H9 (cell line): ENCODE measurements at regions not wholly inside any gene's neighbourhood (a gene's known extent, or its start where the extent isn't known, plus 50 kb on each side); places are given as distances from the start of the nearest gene placed in this dataset.

Experiments
- DNase-seq: peaks from one replicate; pipeline ENCODE4 v3.0.0-alpha.2; 2017
- H2AFZ ChIP-seq: one replicate; pipeline ENCODE4 v1.6.1; 2013; ENCODE audit warnings: mild to moderate bottlenecking, low read length, control low read depth, moderate library complexity
- H2AK5ac ChIP-seq: 2 replicates; pipeline ENCODE4 v1.6.1; 2013; ENCODE audit warnings: low read length, control low read depth, mixed read lengths; ENCODE audit not compliant: insufficient read length
- H2BK120ac ChIP-seq: one replicate; pipeline ENCODE4 v1.6.1; 2013; ENCODE audit warnings: low read depth, mild to moderate bottlenecking, low read length, control low read depth, inconsistent platforms; ENCODE audit not compliant: poor library complexity, severe bottlenecking
- H2BK12ac ChIP-seq: 2 replicates; pipeline ENCODE4 v1.6.1; 2013; ENCODE audit warnings: low read length, control low read depth, mixed read lengths, low read depth; ENCODE audit not compliant: insufficient read length
- H2BK15ac ChIP-seq: 2 replicates; pipeline ENCODE4 v1.6.1; 2013; ENCODE audit warnings: low read depth, low read length, control low read depth
- H2BK20ac ChIP-seq: one replicate; pipeline ENCODE4 v1.6.1; 2013; ENCODE audit warnings: low read depth, mild to moderate bottlenecking, low read length, control low read depth, inconsistent platforms; ENCODE audit not compliant: poor library complexity, severe bottlenecking
- H2BK5ac ChIP-seq: 2 replicates; pipeline ENCODE4 v1.6.1; 2013; ENCODE audit warnings: low read length, control low read depth, mixed read lengths; ENCODE audit not compliant: insufficient read length
- H3K14ac ChIP-seq: 2 replicates; pipeline ENCODE4 v1.6.1; 2013; ENCODE audit warnings: low read length, control low read depth; ENCODE audit not compliant: insufficient read depth
- H3K18ac ChIP-seq: 2 replicates; pipeline ENCODE4 v1.6.1; 2013; ENCODE audit warnings: low read depth, mild to moderate bottlenecking, mixed read lengths, low read length, control low read depth; ENCODE audit not compliant: insufficient read length
- H3K23ac ChIP-seq: 2 replicates; pipeline ENCODE4 v1.6.1; 2013; ENCODE audit warnings: low read length, control low read depth, mixed read lengths, low read depth; ENCODE audit not compliant: insufficient read length
- H3K23me2 ChIP-seq: 2 replicates; pipeline ENCODE4 v1.6.1; 2013; ENCODE audit warnings: low read depth, mild to moderate bottlenecking, mixed read lengths, low read length, control low read depth; ENCODE audit not compliant: insufficient read length, poor library complexity, severe bottlenecking
- H3K27ac ChIP-seq: 2 replicates; pipeline ENCODE4 v1.5.1; 2013; ENCODE audit warnings: low read length, control low read depth, mixed read lengths, low read depth; ENCODE audit not compliant: insufficient read length
- H3K27me3 ChIP-seq: 2 replicates; pipeline ENCODE4 v1.6.1; 2013; ENCODE audit warnings: low read length, control low read depth, inconsistent platforms; ENCODE audit not compliant: insufficient read depth
- H3K4ac ChIP-seq: 2 replicates; pipeline ENCODE4 v1.6.1; 2013; ENCODE audit warnings: low read depth, mild to moderate bottlenecking, control low read depth, inconsistent platforms, low read length, moderate library complexity
- H3K4me1 ChIP-seq: 2 replicates; pipeline ENCODE4 v1.6.1; 2013; ENCODE audit warnings: low read length, control low read depth, inconsistent platforms; ENCODE audit not compliant: insufficient read depth
- H3K4me2 ChIP-seq: 2 replicates; pipeline ENCODE4 v1.6.1; 2013; ENCODE audit warnings: low read length, control low read depth, mixed read lengths; ENCODE audit not compliant: insufficient read length, insufficient read depth
- H3K56ac ChIP-seq: 2 replicates; pipeline ENCODE4 v1.6.1; 2013; ENCODE audit warnings: low read depth, mild to moderate bottlenecking, mixed read lengths, low read length, control low read depth; ENCODE audit not compliant: insufficient read length
- H3K79me1 ChIP-seq: 2 replicates; pipeline ENCODE4 v1.6.1; 2013; ENCODE audit warnings: low read depth, mild to moderate bottlenecking, moderate library complexity, low read length, control low read depth, inconsistent platforms; ENCODE audit not compliant: insufficient read depth, poor library complexity, severe bottlenecking
- H3K79me2 ChIP-seq: 2 replicates; pipeline ENCODE4 v1.6.1; 2013; ENCODE audit warnings: low read length, control low read depth, inconsistent platforms; ENCODE audit not compliant: insufficient read depth
- H3K9ac ChIP-seq: 2 replicates; pipeline ENCODE4 v1.6.1; 2013; ENCODE audit warnings: low read length, control low read depth, mixed read lengths; ENCODE audit not compliant: insufficient read length; ENCODE audit errors: extremely low read depth
- H3K9me3 ChIP-seq: one replicate; pipeline ENCODE4 v1.6.1; 2013; ENCODE audit warnings: low read depth, low read length, inconsistent platforms; ENCODE audit not compliant: control insufficient read depth
- H3T11ph ChIP-seq: one replicate; pipeline ENCODE4 v1.6.1; 2013; ENCODE audit warnings: mild to moderate bottlenecking, low read length, control low read depth, inconsistent platforms
- H4K20me1 ChIP-seq: one replicate; pipeline ENCODE4 v1.6.1; 2013; ENCODE audit not compliant: control insufficient read depth, insufficient read length, insufficient read depth
- H4K5ac ChIP-seq: 2 replicates; pipeline ENCODE4 v1.6.1; 2013; ENCODE audit warnings: low read depth, mild to moderate bottlenecking, mixed read lengths, low read length, control low read depth; ENCODE audit not compliant: insufficient read length
- H4K8ac ChIP-seq: replicated peaks from 2 replicates; pipeline ENCODE4 v1.6.1; 2013; ENCODE audit warnings: low read length, control low read depth, mixed read lengths, low read depth; ENCODE audit not compliant: insufficient read length
- H4K91ac ChIP-seq: 2 replicates; pipeline ENCODE4 v1.6.1; 2013; ENCODE audit warnings: low read depth, mild to moderate bottlenecking, moderate library complexity, mixed read lengths, low read length, control low read depth; ENCODE audit not compliant: insufficient read length
- H3K27ac Mint-ChIP-seq, 3 experiments: 2 replicates in 2 of 3; 3 replicates in 1 of 3; pipeline ENCODE4 v1.8.0; 2020 to 2021; ENCODE audit warnings: mixed read lengths in 3 of 3, mild to moderate bottlenecking in 1 of 3, moderate library complexity in 1 of 3
- H3K27me3 Mint-ChIP-seq: 2 replicates; pipeline ENCODE4 v1.8.0; 2021; ENCODE audit warnings: low read depth, mild to moderate bottlenecking, moderate library complexity, mixed read lengths
- H3K36me3 Mint-ChIP-seq, 3 experiments: 2 replicates in 2 of 3; 3 replicates in 1 of 3; pipeline ENCODE4 v1.8.0; 2020 to 2021; ENCODE audit warnings: low read depth in 3 of 3, mixed read lengths in 3 of 3; ENCODE audit not compliant: insufficient read depth in 1 of 3
- H3K4me1 Mint-ChIP-seq, 2 experiments: 2 replicates each; pipeline ENCODE4 v1.8.0; 2020; ENCODE audit warnings: mixed read lengths in 2 of 2
- H3K4me3 Mint-ChIP-seq, 2 experiments: 2 replicates in 1 of 2; 3 replicates in 1 of 2; pipeline ENCODE4 v1.8.0; 2020 to 2021; ENCODE audit warnings: mild to moderate bottlenecking in 2 of 2, mixed read lengths in 2 of 2, moderate library complexity in 1 of 2
- H3K9me3 Mint-ChIP-seq, 2 experiments: 2 replicates in 1 of 2; 3 replicates in 1 of 2; pipeline ENCODE4 v1.8.0; 2020; ENCODE audit warnings: mild to moderate bottlenecking in 2 of 2, mixed read lengths in 2 of 2, moderate library complexity in 1 of 2
- CTCF ChIP-seq: fragments of 200-600 bp; sonication (generic); conservative IDR thresholded peaks from 3 replicates; pipeline ENCODE4 v1.8.0; 2021; ENCODE audit warnings: antibody characterized with exemption, mild to moderate bottlenecking
- WGBS: extraction: QIAGEN DNeasy Blood & Tissue Kit; methylation state at CpG from one replicate; pipeline ENCODE4 v1.1.7; 2013; ENCODE audit warnings: missing lambda C conversion rate, low lambda C conversion rate, mixed read lengths; ENCODE audit not compliant: insufficient read length; ENCODE audit errors: extremely low coverage; 5-methylcytosine and 5-hydroxymethylcytosine counted together

GRCh38 chr14:28494196-28494595, 272.4 kb upstream of the FOXG1 start:
- Histone ChIP-seq H3K56ac (no peak overlapping the region), H3K27me3 (no peaks in the 10 kb centered on the region), H2BK120ac (no peak overlapping the region), H4K91ac (no peak overlapping the region), H3K9me3 (no peaks in the 10 kb centered on the region), H3K79me2 (no peaks in the 10 kb centered on the region), H2BK12ac (no peak overlapping the region), H4K20me1 (no peaks in the 10 kb centered on the region), H3K23me2 (no peaks in the 10 kb centered on the region), H3K4me2 (no peak overlapping the region), H3K18ac (no peak overlapping the region), H2BK20ac (no peak overlapping the region), H2BK5ac (no peak overlapping the region), H2AK5ac (no peak overlapping the region), H3K79me1 (no peaks in the 10 kb centered on the region), H2BK15ac (no peak overlapping the region), H3K23ac (no peak overlapping the region), H3K27ac (no peak overlapping the region), H3T11ph (no peak overlapping the region), H3K9ac (no peak overlapping the region), H4K8ac (no peak overlapping the region), H3K4me1 (no peaks in the 10 kb centered on the region), H2AFZ (no peak overlapping the region), H3K14ac (no peak overlapping the region), H3K4ac (no peak overlapping the region), H4K5ac (no peak overlapping the region)
- Mint-ChIP-seq H3K9me3 (peaks cover 0 to 7% of the 10 kb centered on the region in 2 experiments; a peak in 3 of 5 replicates), H3K4me1 (no peaks in the 10 kb centered on the region), H3K27ac (no peak overlapping the region), H3K4me3 (no peak overlapping the region), H3K36me3 (no peaks in the 10 kb centered on the region; a peak in 1 of 7 replicates), H3K27me3 (no peaks in the 10 kb centered on the region)
- DNase-seq, result no peak
- TF ChIP-seq CTCF, result no peak
- WGBS, result no CpG with 5 or more reads among the region's 2 CpGs
